Smooth muscle cell (in vitro differentiated cells): ENCODE measurements at regions not wholly inside any gene's neighbourhood (a gene's known extent, or its start where the extent isn't known, plus 50 kb on each side); places are given as distances from the start of the nearest gene placed in this dataset.

Source experiments
- DNase-seq: peaks from one replicate; lab custom pipeline; 2025; ENCODE audit not compliant: unreplicated experiment; lab: John Stamatoyannopoulos, UW
- H2AFZ ChIP-seq: fragments of 200-600 bp; sonication (generic); 2 replicates; pipeline ENCODE4 v1.6.0; 2016; ENCODE audit warnings: antibody characterized with exemption, low read depth, mild to moderate bottlenecking
- H3F3A ChIP-seq: fragments of 200-600 bp; sonication (generic); 2 replicates; pipeline ENCODE4 v1.6.0; 2017; ENCODE audit warnings: antibody characterized with exemption, low read depth
- H3K27ac ChIP-seq: fragments of 200-600 bp; sonication (generic); 2 replicates; pipeline ENCODE4 v1.5.1; 2016; ENCODE audit warnings: low read depth, mild to moderate bottlenecking
- H3K27me3 ChIP-seq: fragments of 200-600 bp; sonication (generic); 2 replicates; pipeline ENCODE4 v1.6.1; 2016; ENCODE audit warnings: low read depth, mild to moderate bottlenecking
- H3K36me3 ChIP-seq: fragments of 200-600 bp; sonication (generic); 2 replicates; pipeline ENCODE4 v1.5.1; 2016; ENCODE audit warnings: low read depth
- H3K4me1 ChIP-seq: fragments of 200-600 bp; sonication (generic); 2 replicates; pipeline ENCODE4 v1.5.1; 2016; ENCODE audit warnings: low read depth
- H3K4me2 ChIP-seq: fragments of 200-600 bp; sonication (generic); 2 replicates; pipeline ENCODE4 v1.6.0; 2016; ENCODE audit warnings: mild to moderate bottlenecking
- H3K4me3 ChIP-seq: fragments of 200-600 bp; sonication (generic); 2 replicates; pipeline ENCODE4 v1.5.1; 2016; ENCODE audit warnings: mild to moderate bottlenecking
- H3K79me2 ChIP-seq: fragments of 200-600 bp; sonication (generic); 2 replicates; pipeline ENCODE4 v1.6.0; 2016; ENCODE audit warnings: low read depth, mild to moderate bottlenecking
- H3K9ac ChIP-seq: fragments of 200-600 bp; sonication (generic); 2 replicates; pipeline ENCODE4 v1.6.0; 2016; ENCODE audit warnings: low read depth
- H3K9me3 ChIP-seq: fragments of 200-600 bp; sonication (generic); replicated peaks from 2 replicates; pipeline ENCODE4 v1.5.1; 2016; ENCODE audit warnings: low read depth
- H4K20me1 ChIP-seq: fragments of 200-600 bp; sonication (generic); 2 replicates; pipeline ENCODE4 v1.6.0; 2016; ENCODE audit warnings: low read depth
- CTCF ChIP-seq: fragments of 200-600 bp; sonication (generic); IDR thresholded peaks from 2 replicates; pipeline ENCODE4 v1.5.1; 2017; ENCODE audit warnings: borderline replicate concordance, mild to moderate bottlenecking, antibody characterized with exemption; ENCODE audit not compliant: insufficient read depth, poor library complexity, severe bottlenecking
- WGBS: methylation state at CpG from one replicate; pipeline ENCODE4 v1.1.7; 2016; ENCODE audit warnings: low lambda C conversion rate; 5-methylcytosine and 5-hydroxymethylcytosine counted together

- DNase-seq = no peak
- H4K20me1 ChIP-seq = no peaks in the 10 kb centered on the region
- no peak overlapping the region for H3K27ac ChIP-seq
- H3K36me3 ChIP-seq = no peaks in the 10 kb centered on the region
- no peak for TF ChIP-seq CTCF
- no peak overlapping the region for H3K4me2 ChIP-seq
- H3K4me1 ChIP-seq = peaks cover 17% of the 10 kb centered on the region
- H3K9me3 ChIP-seq = no peaks in the 10 kb centered on the region
- H3K9ac ChIP-seq = no peak overlapping the region
- no peaks in the 10 kb centered on the region for H3F3A ChIP-seq
- no peaks in the 10 kb centered on the region for H3K79me2 ChIP-seq
- no peak overlapping the region for H2AFZ ChIP-seq
- no peak overlapping the region for H3K4me3 ChIP-seq
- H3K27me3 ChIP-seq = peaks cover 49% of the 10 kb centered on the region
- 95% methylated on average over 5 of the region's 5 CpGs for WGBS
These were observed 192.9 kb upstream of the POU3F3 start for GRCh38 chr2:104660991-104661390.

- H3K27ac ChIP-seq = no peak overlapping the region
- peaks cover 33% of the 10 kb centered on the region for H3K27me3 ChIP-seq
- whole genome bisulfite sequencing = 96% methylated on average over 3 of the region's 3 CpGs
- H3K36me3 ChIP-seq = no peaks in the 10 kb centered on the region
- H3K9me3 ChIP-seq = no peaks in the 10 kb centered on the region
- DNase-seq = no peak
- no peaks in the 10 kb centered on the region for H4K20me1 ChIP-seq
- no peak for TF ChIP-seq CTCF
- no peaks in the 10 kb centered on the region for H3K79me2 ChIP-seq
- no peaks in the 10 kb centered on the region for H3K4me1 ChIP-seq
- H2AFZ ChIP-seq = no peak overlapping the region
- no peaks in the 10 kb centered on the region for H3F3A ChIP-seq
- no peak overlapping the region for H3K4me3 ChIP-seq
- H3K4me2 ChIP-seq = no peak overlapping the region
- no peak overlapping the region for H3K9ac ChIP-seq
These were observed 189.2 kb upstream of the POU3F3 start for GRCh38 chr2:104664672-104665071.

GRCh38 chr2:104668631-104669030, 185.3 kb upstream of the POU3F3 start:
- TF ChIP-seq CTCF = no peak
- Histone ChIP-seq H3K4me1 (no peaks in the 10 kb centered on the region), H2AFZ (no peak overlapping the region), H3K27me3 (peaks cover 8% of the 10 kb centered on the region), H3K4me3 (no peak overlapping the region), H3K4me2 (no peak overlapping the region), H3F3A (no peaks in the 10 kb centered on the region), H3K9me3 (no peaks in the 10 kb centered on the region), H3K9ac (no peak overlapping the region), H3K79me2 (no peaks in the 10 kb centered on the region), H3K27ac (no peak overlapping the region), H4K20me1 (no peaks in the 10 kb centered on the region), H3K36me3 (no peaks in the 10 kb centered on the region)
- no peak for DNase-seq
- WGBS = 86% methylated on average over 2 of the region's 2 CpGs

GRCh38 chr2:104673225-104673624, 180.7 kb upstream of the POU3F3 start:
- H3K27me3 ChIP-seq = peaks cover 4% of the 10 kb centered on the region
- no peak overlapping the region for H3K4me3 ChIP-seq
- H3K9ac ChIP-seq = no peak overlapping the region
- H3K4me2 ChIP-seq = no peak overlapping the region
- H3K27ac ChIP-seq = no peak overlapping the region
- no peaks in the 10 kb centered on the region for H3K9me3 ChIP-seq
- no peaks in the 10 kb centered on the region for H4K20me1 ChIP-seq
- H2AFZ ChIP-seq = no peak overlapping the region
- TF ChIP-seq CTCF = no peak
- DNase-seq = no peak
- 78% methylated on average over 6 of the region's 6 CpGs for WGBS
- no peaks in the 10 kb centered on the region for H3K36me3 ChIP-seq
- no peaks in the 10 kb centered on the region for H3K79me2 ChIP-seq
- H3F3A ChIP-seq = no peaks in the 10 kb centered on the region
- H3K4me1 ChIP-seq = no peaks in the 10 kb centered on the region
